ENCODE measurements at regions not wholly inside any gene's neighbourhood (a gene's known extent, or its start where the extent isn't known, plus 50 kb on each side); places are given as distances from the start of the nearest gene placed in this dataset.

- no peak for TF ChIP-seq CTCF (IDR thresholded peaks at IDR 0.05)
- ChIA-PET POLR2A (no interaction called here), CTCF (no interaction called here)
- Mint-ChIP-seq H3K4me3 (no peak overlapping the region), H3K27ac (no peak overlapping the region), H3K27me3 (no peaks in the 10 kb centered on the region), H3K36me3 (ENCODE audit: low read depth) (no peaks in the 10 kb centered on the region), H3K4me1 (ENCODE audit: low read depth) (no peaks in the 10 kb centered on the region), H3K9me3 (no peaks in the 10 kb centered on the region)
- DNase-seq (no peak), ATAC-seq (no peak)
- intact Hi-C loops (cut with micrococcal nuclease), result no loop called here
Measured at GRCh38 chr20:24730750-24731149, 218.3 kb upstream of the CST7 start.

- ChIA-PET CTCF (no interaction called here), POLR2A (no interaction called here)
- ATAC-seq (no peak), DNase-seq (no peak)
- no peaks in the 10 kb centered on the region for H3K27me3 Mint-ChIP-seq
- no peaks in the 10 kb centered on the region for H3K9me3 Mint-ChIP-seq
- no peaks in the 10 kb centered on the region for H3K36me3 Mint-ChIP-seq (ENCODE audit: low read depth)
- no peak overlapping the region for H3K4me3 Mint-ChIP-seq
- H3K4me1 Mint-ChIP-seq (ENCODE audit: low read depth), result no peaks in the 10 kb centered on the region
- no peak for TF ChIP-seq CTCF (IDR thresholded peaks at IDR 0.05)
- intact Hi-C loops (cut with micrococcal nuclease), result no loop called here
- no peak overlapping the region for H3K27ac Mint-ChIP-seq
Measured at GRCh38 chr20:24731312-24731711, 217.8 kb upstream of the CST7 start.

- DNase-seq, result no peak
- ChIA-PET CTCF (no interaction called here), POLR2A (interaction anchor here (1.0 kb wide), 1 partner anchor 11 kb away, joined by 3 read pairs; no protein-coding TSS in a partner anchor)
- H3K9me3 Mint-ChIP-seq, result no peaks in the 10 kb centered on the region
- no peak for TF ChIP-seq CTCF (IDR thresholded peaks at IDR 0.05)
- no peak overlapping the region for H3K4me3 Mint-ChIP-seq
- intact Hi-C loops (cut with micrococcal nuclease), result no loop called here
- no peaks in the 10 kb centered on the region for H3K36me3 Mint-ChIP-seq (ENCODE audit: low read depth)
- H3K27me3 Mint-ChIP-seq, result no peaks in the 10 kb centered on the region
- H3K27ac Mint-ChIP-seq, result no peak overlapping the region
- H3K4me1 Mint-ChIP-seq (ENCODE audit: low read depth), result no peaks in the 10 kb centered on the region
- ATAC-seq, result no peak
Measured at GRCh38 chr20:24732076-24732475, 217.0 kb upstream of the CST7 start.

- Mint-ChIP-seq H3K4me1 (ENCODE audit: low read depth) (no peaks in the 10 kb centered on the region), H3K36me3 (ENCODE audit: low read depth) (no peaks in the 10 kb centered on the region), H3K9me3 (no peaks in the 10 kb centered on the region), H3K4me3 (no peak overlapping the region), H3K27ac (no peak overlapping the region), H3K27me3 (no peaks in the 10 kb centered on the region)
- ChIA-PET POLR2A (interaction anchor here (1.0 kb wide), 1 partner anchor 11 kb away, joined by 3 read pairs; no protein-coding TSS in a partner anchor), CTCF (no interaction called here)
- DNase-seq (no peak), ATAC-seq (no peak)
- no peak for TF ChIP-seq CTCF (IDR thresholded peaks at IDR 0.05)
- intact Hi-C loops (cut with micrococcal nuclease), result no loop called here
Measured at GRCh38 chr20:24732599-24732998, 216.5 kb upstream of the CST7 start.

- no peak for TF ChIP-seq CTCF (IDR thresholded peaks at IDR 0.05)
- no peak overlapping the region for H3K4me3 Mint-ChIP-seq
- H3K27ac Mint-ChIP-seq, result no peak overlapping the region
- H3K4me1 Mint-ChIP-seq (ENCODE audit: low read depth), result no peaks in the 10 kb centered on the region
- no peaks in the 10 kb centered on the region for H3K27me3 Mint-ChIP-seq
- intact Hi-C loops (cut with micrococcal nuclease), result no loop called here
- no peak for ATAC-seq
- no peaks in the 10 kb centered on the region for H3K9me3 Mint-ChIP-seq
- CTCF ChIA-PET, result no interaction called here
- no peaks in the 10 kb centered on the region for H3K36me3 Mint-ChIP-seq (ENCODE audit: low read depth)
- POLR2A ChIA-PET, result no interaction called here
- no peak for DNase-seq
Measured at GRCh38 chr20:24733416-24733815, 215.7 kb upstream of the CST7 start.
